CD14-positive monocyte (primary cell): ENCODE measurements at regions not wholly inside any gene's neighbourhood (a gene's known extent, or its start where the extent isn't known, plus 50 kb on each side); places are given as distances from the start of the nearest gene placed in this dataset.

Source experiments
- DNase-seq, 3 donors: peaks; one replicate each; pipeline ENCODE4 v3.0.0-alpha.2; 2011 to 2022
- H2AFZ ChIP-seq: 2 replicates; pipeline ENCODE4 v1.6.0; 2012; ENCODE audit warnings: mild to moderate bottlenecking, low read depth, low read length, inconsistent platforms; ENCODE audit not compliant: insufficient read depth, poor library complexity, severe bottlenecking
- H3K27ac ChIP-seq, 2 donors: 1 replicate in 1 of 2; 2 replicates in 1 of 2; pipeline ENCODE4 v1.5.1; 2012 to 2013; ENCODE audit warnings: low read length in 2 of 2, control low read depth in 1 of 2, inconsistent platforms in 1 of 2, low read depth in 1 of 2, mild to moderate bottlenecking in 1 of 2
- H3K27me3 ChIP-seq, 2 donors: one replicate each; pipeline versions ENCODE4 v1.6.0 to v1.6.1; 2011 to 2013; ENCODE audit warnings: low read length in 2 of 2; ENCODE audit not compliant: control insufficient read depth in 2 of 2, insufficient read depth in 2 of 2
- H3K36me3 ChIP-seq, 2 donors: replicated peaks in 1 of 2; 1 replicate in 1 of 2; 2 replicates in 1 of 2; pipeline versions ENCODE4 v1.5.1 to v1.6.1; 2012 to 2013; ENCODE audit warnings: low read length in 2 of 2, control low read depth in 1 of 2, inconsistent platforms in 1 of 2, mild to moderate bottlenecking in 1 of 2; ENCODE audit not compliant: insufficient read depth in 2 of 2, control insufficient read depth in 1 of 2
- H3K4me1 ChIP-seq, 2 donors: 1 replicate in 1 of 2; 2 replicates in 1 of 2; pipeline versions ENCODE4 v1.5.1 to v1.6.1; 2012 to 2013; ENCODE audit warnings: low read length in 2 of 2, control low read depth in 1 of 2, inconsistent platforms in 1 of 2, mild to moderate bottlenecking in 1 of 2, moderate library complexity in 1 of 2; ENCODE audit not compliant: insufficient read depth in 2 of 2, control insufficient read depth in 1 of 2
- H3K4me2 ChIP-seq: replicated peaks from 2 replicates; pipeline ENCODE3; 2012; ENCODE audit warnings: low read length, moderate library complexity, mild to moderate bottlenecking; ENCODE audit not compliant: poor library complexity, severe bottlenecking; ENCODE audit errors: extremely low read depth
- H3K4me3 ChIP-seq, 3 experiments: fragments of 200-600 bp in 1 of 3; sonication (generic) in 1 of 3; replicated peaks in 1 of 3; 1 replicate in 2 of 3; 2 replicates in 1 of 3; pipeline ENCODE4 v1.5.1; 2011 to 2013; ENCODE audit warnings: low read length in 3 of 3, mild to moderate bottlenecking in 3 of 3, control low read depth in 2 of 3, low read depth in 2 of 3, inconsistent platforms in 1 of 3, moderate library complexity in 1 of 3
- H3K79me2 ChIP-seq: 2 replicates; pipeline ENCODE4 v1.6.0; 2012; ENCODE audit warnings: mild to moderate bottlenecking, control low read depth, inconsistent platforms, low read length, moderate library complexity; ENCODE audit not compliant: insufficient read depth
- H3K9ac ChIP-seq: 2 replicates; pipeline ENCODE4 v1.6.0; 2017; ENCODE audit warnings: low read length, mild to moderate bottlenecking; ENCODE audit not compliant: insufficient read depth, poor library complexity, severe bottlenecking
- H3K9me3 ChIP-seq, 2 donors: replicated peaks in 1 of 2; 1 replicate in 1 of 2; 2 replicates in 1 of 2; pipeline versions ENCODE4 v1.5.1 to v1.6.1; 2012 to 2013; ENCODE audit warnings: low read length in 2 of 2, control low read depth in 1 of 2; ENCODE audit not compliant: control insufficient read depth in 1 of 2, insufficient read depth in 1 of 2
- H4K20me1 ChIP-seq: 2 replicates; pipeline ENCODE4 v1.6.0; 2012; ENCODE audit warnings: mild to moderate bottlenecking, low read length, control low read depth, moderate library complexity; ENCODE audit not compliant: insufficient read depth
- H3K27ac Mint-ChIP-seq, 7 donors: one replicate each; pipeline ENCODE4 v1.8.0; 2020; ENCODE audit warnings: mild to moderate bottlenecking in 7 of 7, mixed read lengths in 7 of 7, moderate library complexity in 6 of 7, inconsistent platforms in 2 of 7
- H3K27me3 Mint-ChIP-seq, 3 donors: one replicate each; pipeline ENCODE4 v1.8.0; 2021 to 2022; ENCODE audit warnings: low read depth in 3 of 3, mild to moderate bottlenecking in 3 of 3, mixed read lengths in 3 of 3, moderate library complexity in 3 of 3, inconsistent platforms in 1 of 3
- H3K36me3 Mint-ChIP-seq, 2 donors: one replicate each; pipeline ENCODE4 v1.8.0; 2020; ENCODE audit warnings: mixed read lengths in 2 of 2, inconsistent platforms in 1 of 2, mild to moderate bottlenecking in 1 of 2
- H3K4me1 Mint-ChIP-seq: one replicate; pipeline ENCODE4 v1.8.0; 2020; ENCODE audit warnings: mild to moderate bottlenecking, mixed read lengths
- H3K4me3 Mint-ChIP-seq, 2 donors: one replicate each; pipeline ENCODE4 v1.8.0; 2020; ENCODE audit warnings: mild to moderate bottlenecking in 2 of 2, mixed read lengths in 2 of 2, moderate library complexity in 1 of 2
- H3K9me3 Mint-ChIP-seq, 7 donors: one replicate each; pipeline ENCODE4 v1.8.0; 2020 to 2022; ENCODE audit warnings: mixed read lengths in 7 of 7, mild to moderate bottlenecking in 6 of 7, moderate library complexity in 6 of 7, inconsistent platforms in 2 of 7
- WGBS: methylation state at CpG from one replicate; pipeline ENCODE4 v1.1.5; 2013; ENCODE audit warnings: missing lambda C conversion rate; ENCODE audit not compliant: insufficient coverage; 5-methylcytosine and 5-hydroxymethylcytosine counted together
- intact Hi-C, 2 donors: fragments of 100-400 bp; cut with micrococcal nuclease; formaldehyde crosslinking; loops; one replicate each; pipeline versions ENCODE4 v1.15.0 to v1.15.1; 2023
- TF ChIP-seq, protein P1 (sequence below): fragments of 200-600 bp; IDR thresholded peaks from one replicate; pipeline ENCODE4 v1.8.0; 2022; ENCODE audit warnings: antibody characterized with exemption, mild to moderate bottlenecking

- Histone ChIP-seq H3K36me3 (no peaks in the 10 kb centered on the region), H3K79me2 (no peaks in the 10 kb centered on the region), H3K27ac (no peak overlapping the region), H3K4me3 (no peak overlapping the region), H2AFZ (no peak overlapping the region), H3K9me3 (no peaks in the 10 kb centered on the region), H3K27me3 (no peaks in the 10 kb centered on the region), H3K4me1 (no peaks in the 10 kb centered on the region), H3K4me2 (no peak overlapping the region), H3K9ac (no peak overlapping the region), H4K20me1 (no peaks in the 10 kb centered on the region)
- no peak overlapping the region for H3K4me3 Mint-ChIP-seq
- H3K4me1 Mint-ChIP-seq, result no peaks in the 10 kb centered on the region
- no peak for DNase-seq
- H3K27me3 Mint-ChIP-seq, result peaks cover 0 to 3% (median 0%) of the 10 kb centered on the region in 3 donors
- H3K27ac Mint-ChIP-seq, result no peak overlapping the region
- peaks cover 0 to 3% (median 0%) of the 10 kb centered on the region in 7 donors for H3K9me3 Mint-ChIP-seq
- H3K36me3 Mint-ChIP-seq, result no peaks in the 10 kb centered on the region
- TF ChIP-seq, protein P1, sequence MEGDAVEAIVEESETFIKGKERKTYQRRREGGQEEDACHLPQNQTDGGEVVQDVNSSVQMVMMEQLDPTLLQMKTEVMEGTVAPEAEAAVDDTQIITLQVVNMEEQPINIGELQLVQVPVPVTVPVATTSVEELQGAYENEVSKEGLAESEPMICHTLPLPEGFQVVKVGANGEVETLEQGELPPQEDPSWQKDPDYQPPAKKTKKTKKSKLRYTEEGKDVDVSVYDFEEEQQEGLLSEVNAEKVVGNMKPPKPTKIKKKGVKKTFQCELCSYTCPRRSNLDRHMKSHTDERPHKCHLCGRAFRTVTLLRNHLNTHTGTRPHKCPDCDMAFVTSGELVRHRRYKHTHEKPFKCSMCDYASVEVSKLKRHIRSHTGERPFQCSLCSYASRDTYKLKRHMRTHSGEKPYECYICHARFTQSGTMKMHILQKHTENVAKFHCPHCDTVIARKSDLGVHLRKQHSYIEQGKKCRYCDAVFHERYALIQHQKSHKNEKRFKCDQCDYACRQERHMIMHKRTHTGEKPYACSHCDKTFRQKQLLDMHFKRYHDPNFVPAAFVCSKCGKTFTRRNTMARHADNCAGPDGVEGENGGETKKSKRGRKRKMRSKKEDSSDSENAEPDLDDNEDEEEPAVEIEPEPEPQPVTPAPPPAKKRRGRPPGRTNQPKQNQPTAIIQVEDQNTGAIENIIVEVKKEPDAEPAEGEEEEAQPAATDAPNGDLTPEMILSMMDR, result no peak
- intact Hi-C loops, result no loop called here
Observed at GRCh38 chr7:115359955-115360354, 438.1 kb downstream of the MDFIC start.

DNA sequence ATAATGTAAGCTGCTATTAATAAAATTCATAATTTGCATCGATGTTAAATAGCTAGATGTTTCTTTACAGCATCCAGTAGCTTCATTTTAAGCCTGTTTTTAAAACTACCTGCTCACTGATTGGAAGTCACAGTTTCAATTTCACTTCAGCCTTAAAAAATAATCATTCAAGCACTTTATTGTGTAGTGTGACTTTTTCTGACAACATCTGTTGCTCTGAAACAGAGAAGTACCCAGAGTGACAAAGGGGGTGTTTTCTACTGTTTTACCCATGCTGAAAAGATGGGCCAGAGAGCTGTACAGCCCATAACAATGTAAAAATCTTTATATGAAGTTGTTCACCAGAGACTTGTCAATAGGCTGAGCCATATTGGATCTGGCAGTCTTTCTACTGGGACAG is 437.2 kb downstream of the MDFIC start:
- no peaks in the 10 kb centered on the region for H3K9me3 ChIP-seq
- Mint-ChIP-seq H3K9me3 (peaks cover 0 to 3% (median 0%) of the 10 kb centered on the region in 7 donors), H3K27ac (no peak overlapping the region), H3K27me3 (peaks cover 0 to 3% (median 0%) of the 10 kb centered on the region in 3 donors), H3K4me1 (no peaks in the 10 kb centered on the region), H3K4me3 (no peak overlapping the region), H3K36me3 (no peaks in the 10 kb centered on the region)
- intact Hi-C loops, result no loop called here
- DNase-seq, result no peak
- H3K4me3 ChIP-seq, result no peak overlapping the region
- no peak overlapping the region for H3K9ac ChIP-seq
- no peaks in the 10 kb centered on the region for H4K20me1 ChIP-seq
- WGBS, result no CpG with 5 or more reads among the region's 1 CpG
- no peaks in the 10 kb centered on the region for H3K79me2 ChIP-seq
- no peak overlapping the region for H3K4me2 ChIP-seq
- H3K27me3 ChIP-seq, result no peaks in the 10 kb centered on the region
- TF ChIP-seq, protein P1, result no peak
- no peak overlapping the region for H3K27ac ChIP-seq
- H2AFZ ChIP-seq, result no peak overlapping the region
- no peaks in the 10 kb centered on the region for H3K4me1 ChIP-seq
- no peaks in the 10 kb centered on the region for H3K36me3 ChIP-seq
